ENCODE measurements at regions not wholly inside any gene's neighbourhood (a gene's known extent, or its start where the extent isn't known, plus 50 kb on each side); places are given as distances from the start of the nearest gene placed in this dataset.

DNA sequence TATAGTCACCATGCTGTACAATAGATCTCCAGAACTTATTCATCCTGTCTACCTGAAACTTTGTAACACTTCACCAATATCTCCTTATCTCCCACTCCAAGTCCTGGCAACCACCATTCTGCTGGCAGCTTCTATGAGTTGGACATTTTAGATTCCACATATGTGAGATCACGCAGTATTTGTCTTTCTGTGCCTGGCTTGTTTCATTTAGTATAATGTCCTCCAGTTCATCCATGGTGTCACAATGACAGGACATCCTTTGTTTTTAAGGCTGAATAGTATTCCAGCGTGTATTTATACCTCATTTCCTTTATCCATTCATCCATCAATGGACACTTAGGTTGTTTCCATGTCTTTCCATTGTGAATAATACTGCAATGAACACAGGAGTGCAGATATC, 198.7 kb downstream of the QDPR start:
- H3K36me3 Mint-ChIP-seq (ENCODE audit: low read depth): no peaks in the 10 kb centered on the region
- H3K4me3 Mint-ChIP-seq: no peak overlapping the region
- peaks cover 7% of the 10 kb centered on the region for H3K9me3 Mint-ChIP-seq
- H3K27me3 Mint-ChIP-seq (ENCODE audit: low read depth): no peaks in the 10 kb centered on the region
- H3K27ac Mint-ChIP-seq: no peak overlapping the region
- TF ChIP-seq, protein P1, sequence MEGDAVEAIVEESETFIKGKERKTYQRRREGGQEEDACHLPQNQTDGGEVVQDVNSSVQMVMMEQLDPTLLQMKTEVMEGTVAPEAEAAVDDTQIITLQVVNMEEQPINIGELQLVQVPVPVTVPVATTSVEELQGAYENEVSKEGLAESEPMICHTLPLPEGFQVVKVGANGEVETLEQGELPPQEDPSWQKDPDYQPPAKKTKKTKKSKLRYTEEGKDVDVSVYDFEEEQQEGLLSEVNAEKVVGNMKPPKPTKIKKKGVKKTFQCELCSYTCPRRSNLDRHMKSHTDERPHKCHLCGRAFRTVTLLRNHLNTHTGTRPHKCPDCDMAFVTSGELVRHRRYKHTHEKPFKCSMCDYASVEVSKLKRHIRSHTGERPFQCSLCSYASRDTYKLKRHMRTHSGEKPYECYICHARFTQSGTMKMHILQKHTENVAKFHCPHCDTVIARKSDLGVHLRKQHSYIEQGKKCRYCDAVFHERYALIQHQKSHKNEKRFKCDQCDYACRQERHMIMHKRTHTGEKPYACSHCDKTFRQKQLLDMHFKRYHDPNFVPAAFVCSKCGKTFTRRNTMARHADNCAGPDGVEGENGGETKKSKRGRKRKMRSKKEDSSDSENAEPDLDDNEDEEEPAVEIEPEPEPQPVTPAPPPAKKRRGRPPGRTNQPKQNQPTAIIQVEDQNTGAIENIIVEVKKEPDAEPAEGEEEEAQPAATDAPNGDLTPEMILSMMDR (IDR thresholded peaks at IDR 0.05; ENCODE audit: unreplicated experiment in 3 of 3): no peak
- H3K4me1 Mint-ChIP-seq: no peaks in the 10 kb centered on the region

DNA sequence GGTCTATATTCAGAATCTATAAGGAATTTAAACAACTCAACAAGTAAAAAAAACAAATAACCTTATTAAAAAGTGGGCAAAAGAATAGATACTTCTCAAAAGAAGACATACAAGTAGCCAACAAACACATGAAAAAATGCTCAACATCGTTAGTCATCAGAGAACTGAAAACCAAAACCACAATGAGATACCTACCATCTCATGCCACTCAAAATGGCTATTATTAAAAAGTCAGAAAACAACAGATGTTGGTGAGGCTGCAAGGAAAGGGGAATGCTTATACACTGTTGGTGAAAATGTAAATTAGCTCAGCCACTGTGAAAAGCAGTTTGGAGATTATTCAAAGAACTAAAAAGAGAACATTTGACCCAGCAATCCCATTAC, 201.6 kb downstream of the QDPR start:
- Mint-ChIP-seq H3K4me3 (no peak overlapping the region), H3K27ac (no peak overlapping the region), H3K36me3 (ENCODE audit: low read depth) (no peaks in the 10 kb centered on the region), H3K4me1 (no peaks in the 10 kb centered on the region), H3K9me3 (peaks cover 18% of the 10 kb centered on the region), H3K27me3 (ENCODE audit: low read depth) (no peaks in the 10 kb centered on the region)
- TF ChIP-seq, protein P1 (IDR thresholded peaks at IDR 0.05; ENCODE audit: unreplicated experiment in 3 of 3): no peak

DNA sequence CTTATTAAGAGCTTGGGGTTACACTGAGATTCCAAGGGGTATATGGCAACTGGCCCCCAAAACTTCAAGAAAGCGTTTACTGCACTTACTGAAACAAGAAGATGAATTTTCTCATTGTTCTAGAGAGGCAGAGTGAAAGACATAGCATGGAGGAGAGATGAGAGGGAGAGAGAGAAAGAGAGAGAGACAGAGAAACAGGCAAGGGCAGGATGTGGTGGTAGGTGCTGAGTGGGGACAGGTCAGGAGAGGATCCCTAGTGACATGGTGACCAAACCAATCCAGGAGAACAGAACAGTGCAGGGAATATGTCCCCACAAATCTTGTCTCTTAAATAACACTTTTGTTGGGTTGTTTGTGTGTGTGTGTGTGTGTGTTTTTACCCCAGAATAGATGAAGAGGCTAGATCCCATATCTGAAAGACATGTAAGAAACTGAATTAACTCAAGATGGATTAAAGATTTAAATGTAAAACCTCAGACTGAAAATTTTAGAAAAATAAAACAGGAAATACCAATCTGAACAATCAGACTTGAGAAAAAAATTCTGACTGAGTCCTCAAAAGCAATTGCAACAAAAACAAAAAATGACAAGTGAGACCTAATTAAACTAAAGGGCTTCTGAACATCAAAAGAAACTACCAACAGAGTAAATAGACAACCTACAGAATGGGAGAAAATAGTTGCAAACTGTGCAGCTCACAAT, 202.2 kb downstream of the QDPR start:
- Mint-ChIP-seq H3K36me3 (ENCODE audit: low read depth) (no peaks in the 10 kb centered on the region), H3K27me3 (ENCODE audit: low read depth) (no peaks in the 10 kb centered on the region), H3K27ac (no peak overlapping the region), H3K4me1 (no peaks in the 10 kb centered on the region), H3K9me3 (peaks cover 18% of the 10 kb centered on the region), H3K4me3 (no peak overlapping the region)
- TF ChIP-seq, protein P1 (IDR thresholded peaks at IDR 0.05; ENCODE audit: unreplicated experiment in 3 of 3): no peak

DNA sequence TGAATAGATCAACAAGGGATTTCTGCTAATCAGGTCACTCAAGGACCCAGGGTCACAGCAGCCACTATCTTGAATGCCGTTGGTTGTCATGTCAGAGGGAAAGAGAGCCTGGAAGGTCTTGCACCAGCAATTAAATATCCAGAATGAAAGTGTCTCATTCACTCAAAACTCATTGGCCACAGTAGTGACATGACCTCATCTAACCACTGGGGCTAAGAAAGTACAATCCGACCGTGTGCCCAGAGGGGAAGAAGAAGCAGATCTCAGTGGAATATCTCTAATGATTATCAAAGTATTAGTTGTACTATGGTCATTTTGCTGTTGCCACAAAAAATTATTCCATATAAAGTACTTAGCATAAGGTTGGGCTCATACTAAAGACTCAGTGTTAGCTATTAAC, 210.0 kb downstream of the QDPR start:
- Mint-ChIP-seq H3K4me3 (no peak overlapping the region), H3K36me3 (ENCODE audit: low read depth) (no peaks in the 10 kb centered on the region), H3K27ac (no peak overlapping the region), H3K27me3 (ENCODE audit: low read depth) (no peaks in the 10 kb centered on the region), H3K4me1 (peaks cover 6% of the 10 kb centered on the region), H3K9me3 (peaks cover 19% of the 10 kb centered on the region)
- TF ChIP-seq, protein P1 (IDR thresholded peaks at IDR 0.05; ENCODE audit: unreplicated experiment in 3 of 3): no peak

DNA sequence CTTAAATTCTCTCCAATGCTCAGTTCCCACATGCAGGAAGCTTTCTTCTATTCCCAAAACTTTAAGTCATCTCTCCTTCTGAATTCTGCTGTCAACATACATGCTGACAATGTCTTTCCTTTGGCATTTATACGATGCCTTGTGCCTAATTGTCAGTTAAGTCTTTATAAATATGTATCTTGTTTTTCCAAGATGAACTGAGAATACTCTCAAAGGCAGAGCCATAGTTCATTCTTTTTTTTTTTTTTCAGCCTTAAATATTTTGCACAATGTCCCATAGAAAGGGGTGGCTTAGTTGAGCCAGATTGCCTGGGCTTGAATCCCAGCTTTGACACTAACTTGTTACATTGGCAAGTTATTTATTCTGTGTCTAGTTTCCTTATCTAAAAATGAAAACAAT, 210.6 kb downstream of the QDPR start:
- no peak overlapping the region for H3K4me3 Mint-ChIP-seq
- TF ChIP-seq, protein P1 (IDR thresholded peaks at IDR 0.05; ENCODE audit: unreplicated experiment in 3 of 3): no peak
- H3K4me1 Mint-ChIP-seq: peaks cover 8% of the 10 kb centered on the region
- peaks cover 13% of the 10 kb centered on the region for H3K9me3 Mint-ChIP-seq
- H3K36me3 Mint-ChIP-seq (ENCODE audit: low read depth): no peaks in the 10 kb centered on the region
- no peak overlapping the region for H3K27ac Mint-ChIP-seq
- H3K27me3 Mint-ChIP-seq (ENCODE audit: low read depth): no peaks in the 10 kb centered on the region

All from nephron (organoid).